Esophagus (tissue), 2 donors: ENCODE measurements at regions not wholly inside any gene's neighbourhood (a gene's known extent, or its start where the extent isn't known, plus 50 kb on each side); places are given as distances from the start of the nearest gene placed in this dataset.

Source experiments
- H3K27ac ChIP-seq, 2 donors: one replicate each; pipeline ENCODE4 v1.5.1; 2013; ENCODE audit warnings: low read depth in 2 of 2, mild to moderate bottlenecking in 2 of 2, inconsistent platforms in 1 of 2, low read length in 1 of 2, moderate library complexity in 1 of 2
- H3K27me3 ChIP-seq, 2 donors: one replicate each; pipeline ENCODE4 v1.6.1; 2013; ENCODE audit warnings: low read length in 2 of 2, control low read depth in 1 of 2, mild to moderate bottlenecking in 1 of 2; ENCODE audit not compliant: insufficient read depth in 2 of 2, control insufficient read depth in 1 of 2
- H3K36me3 ChIP-seq, 2 donors: one replicate each; pipeline ENCODE4 v1.6.1; 2013; ENCODE audit warnings: low read length in 1 of 2; ENCODE audit not compliant: control insufficient read depth in 2 of 2, insufficient read depth in 2 of 2
- H3K4me1 ChIP-seq, 2 donors: one replicate each; pipeline ENCODE4 v1.6.1; 2013; ENCODE audit warnings: low read length in 1 of 2; ENCODE audit not compliant: control insufficient read depth in 2 of 2, insufficient read depth in 2 of 2
- H3K4me3 ChIP-seq, 2 donors: one replicate each; pipeline ENCODE4 v1.5.1; 2013; ENCODE audit warnings: low read length in 2 of 2, mild to moderate bottlenecking in 2 of 2, low read depth in 1 of 2, moderate library complexity in 1 of 2
- H3K9me3 ChIP-seq, 2 donors: one replicate each; pipeline ENCODE4 v1.6.1; 2013; ENCODE audit warnings: mild to moderate bottlenecking in 2 of 2, low read depth in 1 of 2, low read length in 1 of 2, moderate library complexity in 1 of 2; ENCODE audit not compliant: control insufficient read depth in 2 of 2, insufficient read depth in 1 of 2
- WGBS, 2 donors: extraction: QIAGEN DNeasy Blood & Tissue Kit; methylation state at CpG; one replicate each; pipeline ENCODE4 v1.1.7; 2013; 5-methylcytosine and 5-hydroxymethylcytosine counted together
- donor health status: healthy with polysubstance abuse.
- donor health status: Bipolar disorder and iron deficiency.

- Histone ChIP-seq H3K4me1 (no peaks in the 10 kb centered on the region), H3K27me3 (no peaks in the 10 kb centered on the region)
- WGBS, 2 donors: 66 to 73% methylated on average over 8 of the region's 8 CpGs
Measured at GRCh38 chr10:131571865-131572264, 260.3 kb upstream of the TCERG1L start.

GRCh38 chr10:131573256-131573655 lies 261.7 kb upstream of the TCERG1L start:
- Histone ChIP-seq H3K9me3 (no peaks in the 10 kb centered on the region), H3K4me1 (no peaks in the 10 kb centered on the region), H3K27ac (no peak overlapping the region), H3K36me3 (no peaks in the 10 kb centered on the region), H3K4me3 (no peak overlapping the region), H3K27me3 (no peaks in the 10 kb centered on the region)
- 75 to 78% methylated on average over 11 of the region's 11 CpGs for WGBS, 2 donors

More at GRCh38 chr10:131571865-131572264, 260.3 kb upstream of the TCERG1L start:
- H3K9me3 ChIP-seq: peaks cover 0 to 3% of the 10 kb centered on the region in 2 donors
- no peak overlapping the region for H3K27ac ChIP-seq
- no peak overlapping the region for H3K4me3 ChIP-seq
- no peaks in the 10 kb centered on the region for H3K36me3 ChIP-seq

- Histone ChIP-seq H3K36me3 (no peaks in the 10 kb centered on the region), H3K4me3 (no peak overlapping the region), H3K27ac (no peak overlapping the region), H3K9me3 (no peaks in the 10 kb centered on the region), H3K4me1 (no peaks in the 10 kb centered on the region), H3K27me3 (no peaks in the 10 kb centered on the region)
- WGBS, 2 donors: 65 to 78% methylated on average over 2 of the region's 2 CpGs
Measured at GRCh38 chr10:131573707-131574106, 262.2 kb upstream of the TCERG1L start.

GRCh38 chr10:131574363-131574706 lies 262.8 kb upstream of the TCERG1L start:
- WGBS, 2 donors: 37 to 41% methylated on average over 7 of the region's 7 CpGs
- no peak overlapping the region for H3K27ac ChIP-seq
- no peak overlapping the region for H3K4me3 ChIP-seq
- H3K27me3 ChIP-seq: no peaks in the 10 kb centered on the region
- H3K9me3 ChIP-seq: no peaks in the 10 kb centered on the region
- no peaks in the 10 kb centered on the region for H3K36me3 ChIP-seq
- H3K4me1 ChIP-seq: no peaks in the 10 kb centered on the region

- no peaks in the 10 kb centered on the region for H3K9me3 ChIP-seq
- H3K27ac ChIP-seq: no peak overlapping the region
- no peaks in the 10 kb centered on the region for H3K4me1 ChIP-seq
- no peaks in the 10 kb centered on the region for H3K27me3 ChIP-seq
- H3K36me3 ChIP-seq: no peaks in the 10 kb centered on the region
- WGBS, 2 donors: 87 to 88% methylated on average over 32 of the region's 32 CpGs
- no peak overlapping the region for H3K4me3 ChIP-seq
Measured at GRCh38 chr10:131574707-131575430, 263.3 kb upstream of the TCERG1L start.

- Histone ChIP-seq H3K36me3 (no peaks in the 10 kb centered on the region), H3K27me3 (no peaks in the 10 kb centered on the region), H3K9me3 (no peaks in the 10 kb centered on the region), H3K4me3 (no peak overlapping the region), H3K4me1 (no peaks in the 10 kb centered on the region), H3K27ac (no peak overlapping the region)
- WGBS, 2 donors: 85% methylated on average over 4 of the region's 4 CpGs
Measured at GRCh38 chr10:131575877-131576276, 264.4 kb upstream of the TCERG1L start.

- Histone ChIP-seq H3K36me3 (no peaks in the 10 kb centered on the region), H3K9me3 (no peaks in the 10 kb centered on the region), H3K4me3 (no peak overlapping the region), H3K27ac (no peak overlapping the region), H3K4me1 (no peaks in the 10 kb centered on the region), H3K27me3 (no peaks in the 10 kb centered on the region)
- 78 to 82% methylated on average over 25 of the region's 25 CpGs for WGBS, 2 donors
Measured at GRCh38 chr10:131576341-131577177, 265.0 kb upstream of the TCERG1L start.

GRCh38 chr10:131577178-131577555 lies 265.6 kb upstream of the TCERG1L start:
- Histone ChIP-seq H3K9me3 (no peaks in the 10 kb centered on the region), H3K4me1 (no peaks in the 10 kb centered on the region)
- 69 to 70% methylated on average over 9 of the region's 9 CpGs for WGBS, 2 donors

GRCh38 chr10:131577786-131578471 lies 266.4 kb upstream of the TCERG1L start:
- Histone ChIP-seq H3K4me3 (no peak overlapping the region), H3K4me1 (no peaks in the 10 kb centered on the region), H3K9me3 (no peaks in the 10 kb centered on the region), H3K27me3 (no peaks in the 10 kb centered on the region), H3K36me3 (no peaks in the 10 kb centered on the region), H3K27ac (no peak overlapping the region)
- 87 to 94% methylated on average over 20 to 24 of the region's 24 CpGs for WGBS, 2 donors

More at GRCh38 chr10:131577178-131577555, 265.6 kb upstream of the TCERG1L start:
- H3K36me3 ChIP-seq: no peaks in the 10 kb centered on the region
- no peaks in the 10 kb centered on the region for H3K27me3 ChIP-seq
- H3K27ac ChIP-seq: no peak overlapping the region
- no peak overlapping the region for H3K4me3 ChIP-seq
